AG10803 (cell line): ENCODE measurements at regions not wholly inside any gene's neighbourhood (a gene's known extent, or its start where the extent isn't known, plus 50 kb on each side); places are given as distances from the start of the nearest gene placed in this dataset.

Source experiments
- DNase-seq: peaks from one replicate; pipeline ENCODE4 v3.0.0; 2010; ENCODE audit warnings: low read depth
- H3K4me3 ChIP-seq: 2 replicates; pipeline ENCODE4 v1.5.1; 2011; ENCODE audit warnings: mild to moderate bottlenecking, low read length, control low read depth
- CTCF ChIP-seq: conservative IDR thresholded peaks from 2 replicates; pipeline ENCODE4 v1.5.1; 2011; ENCODE audit warnings: mild to moderate bottlenecking, low read length, control low read depth, inconsistent platforms

- no peak overlapping the region for H3K4me3 ChIP-seq
- no peak for DNase-seq
- TF ChIP-seq CTCF, result no peak
Observed at GRCh38 chr11:110979696-110980095, 265.8 kb upstream of the POU2AF2 start.

GRCh38 chr11:110977661-110978060 lies 265.4 kb upstream of the ARHGAP20 start:
- no peak overlapping the region for H3K4me3 ChIP-seq
- DNase-seq, result no peak
- no peak for TF ChIP-seq CTCF

- no peak for DNase-seq
- H3K4me3 ChIP-seq, result no peak overlapping the region
- TF ChIP-seq CTCF, result no peak
Observed at GRCh38 chr11:110974731-110975130, 262.5 kb upstream of the ARHGAP20 start.

- no peak overlapping the region for H3K4me3 ChIP-seq
- no peak for TF ChIP-seq CTCF
- no peak for DNase-seq
Observed at GRCh38 chr11:110973401-110973980, 261.3 kb upstream of the ARHGAP20 start.

- DNase-seq, result peak; percentile 66
- TF ChIP-seq CTCF, result no peak
Observed at GRCh38 chr11:110972640-110973039, 260.4 kb upstream of the ARHGAP20 start.

GRCh38 chr11:110972106-110972505 lies 259.9 kb upstream of the ARHGAP20 start:
- TF ChIP-seq CTCF, result no peak

More at GRCh38 chr11:110972640-110973039, 260.4 kb upstream of the ARHGAP20 start:
- no peak overlapping the region for H3K4me3 ChIP-seq

GRCh38 chr11:110971140-110971539 lies 258.9 kb upstream of the ARHGAP20 start:
- no peak for TF ChIP-seq CTCF
- peak; percentile 66 for DNase-seq
- H3K4me3 ChIP-seq, result no peak overlapping the region

More at GRCh38 chr11:110972106-110972505, 259.9 kb upstream of the ARHGAP20 start:
- DNase-seq, result no peak
- no peak overlapping the region for H3K4me3 ChIP-seq
